Activated naive CD8-positive, alpha-beta T cell treated with anti-CD3 and anti-CD28 coated beads, Interleukin-2, amount 10 ng/mL, durations not matched to agents 7 days and 5 days (primary cell): ENCODE measurements at regions not wholly inside any gene's neighbourhood (a gene's known extent, or its start where the extent isn't known, plus 50 kb on each side); places are given as distances from the start of the nearest gene placed in this dataset.

Experiments
- ATAC-seq: fragments of 150-1000 bp; cut with Tn5 transposase; one replicate; pipeline ENCODE4 v1.10.0; 2021; ENCODE audit warnings: low read depth, moderate library complexity
- POLR2A ChIA-PET: fragments of 350-600 bp; sonication (Branson Sonifier 250); formaldehyde crosslinking; loops from one replicate; lab custom pipeline; 2021; ENCODE audit warnings: antibody characterized with exemption; lab: Charles Lee
- DNase-seq: peaks from one replicate; pipeline ENCODE4 v3.0.0; 2021
- H3K27ac Mint-ChIP-seq: one replicate; pipeline ENCODE4 v1.8.0; 2022; ENCODE audit warnings: mild to moderate bottlenecking, mixed read lengths
- H3K27me3 Mint-ChIP-seq: one replicate; pipeline ENCODE4 v1.8.0; 2022; ENCODE audit warnings: mild to moderate bottlenecking, moderate library complexity, mixed read lengths
- H3K36me3 Mint-ChIP-seq: one replicate; pipeline ENCODE4 v1.8.0; 2021; ENCODE audit warnings: mild to moderate bottlenecking, mixed read lengths
- H3K4me1 Mint-ChIP-seq: one replicate; pipeline ENCODE4 v1.8.0; 2021; ENCODE audit warnings: mixed read lengths
- H3K4me3 Mint-ChIP-seq: one replicate; pipeline ENCODE4 v1.8.0; 2022; ENCODE audit warnings: mild to moderate bottlenecking, moderate library complexity, mixed read lengths
- H3K9me3 Mint-ChIP-seq: one replicate; pipeline ENCODE4 v1.8.0; 2021; ENCODE audit warnings: mixed read lengths

- Mint-ChIP-seq H3K4me1 (no peaks in the 10 kb centered on the region), H3K27me3 (no peaks in the 10 kb centered on the region), H3K4me3 (no peak overlapping the region), H3K27ac (no peak overlapping the region), H3K9me3 (peaks cover 3% of the 10 kb centered on the region), H3K36me3 (no peaks in the 10 kb centered on the region)
- POLR2A ChIA-PET: no interaction called here
- DNase-seq: no peak
- ATAC-seq: no peak
Observed at GRCh38 chr3:166362698-166363097, 525.5 kb upstream of the BCHE start.

- Mint-ChIP-seq H3K4me1 (no peaks in the 10 kb centered on the region), H3K4me3 (no peak overlapping the region), H3K9me3 (peaks cover 3% of the 10 kb centered on the region), H3K27ac (no peak overlapping the region), H3K27me3 (no peaks in the 10 kb centered on the region), H3K36me3 (no peaks in the 10 kb centered on the region)
- POLR2A ChIA-PET: no interaction called here
- DNase-seq (no peak), ATAC-seq (no peak)
Observed at GRCh38 chr3:166360720-166361119, 523.5 kb upstream of the BCHE start.

GRCh38 chr3:166351461-166351860 is 514.2 kb upstream of the BCHE start:
- Mint-ChIP-seq H3K4me3 (no peak overlapping the region), H3K27ac (no peak overlapping the region), H3K27me3 (no peaks in the 10 kb centered on the region), H3K36me3 (no peaks in the 10 kb centered on the region), H3K4me1 (no peaks in the 10 kb centered on the region), H3K9me3 (peaks cover 11% of the 10 kb centered on the region)
- ATAC-seq: no peak
- DNase-seq: no peak
- POLR2A ChIA-PET: no interaction called here

- no peak overlapping the region for H3K27ac Mint-ChIP-seq
- ATAC-seq: no peak
Observed at GRCh38 chr3:166340604-166341266, 503.5 kb upstream of the BCHE start.

GRCh38 chr3:166324401-166324800 is 487.2 kb upstream of the BCHE start:
- POLR2A ChIA-PET: no interaction called here
- ATAC-seq (no peak), DNase-seq (no peak)
- H3K4me3 Mint-ChIP-seq: no peak overlapping the region
- peaks cover 2% of the 10 kb centered on the region for H3K9me3 Mint-ChIP-seq
- no peaks in the 10 kb centered on the region for H3K36me3 Mint-ChIP-seq
- no peaks in the 10 kb centered on the region for H3K4me1 Mint-ChIP-seq
- no peaks in the 10 kb centered on the region for H3K27me3 Mint-ChIP-seq
- H3K27ac Mint-ChIP-seq: no peak overlapping the region

More at GRCh38 chr3:166340604-166341266, 503.5 kb upstream of the BCHE start:
- Mint-ChIP-seq H3K4me3 (no peak overlapping the region), H3K27me3 (no peaks in the 10 kb centered on the region), H3K9me3 (peaks cover 1% of the 10 kb centered on the region), H3K4me1 (no peaks in the 10 kb centered on the region), H3K36me3 (no peaks in the 10 kb centered on the region)
- POLR2A ChIA-PET: no interaction called here
- DNase-seq: no peak

- H3K36me3 Mint-ChIP-seq: no peaks in the 10 kb centered on the region
- POLR2A ChIA-PET: no interaction called here
- no peaks in the 10 kb centered on the region for H3K27me3 Mint-ChIP-seq
- no peaks in the 10 kb centered on the region for H3K9me3 Mint-ChIP-seq
- DNase-seq (no peak), ATAC-seq (no peak)
- no peak overlapping the region for H3K27ac Mint-ChIP-seq
- H3K4me1 Mint-ChIP-seq: no peaks in the 10 kb centered on the region
- H3K4me3 Mint-ChIP-seq: no peak overlapping the region
Observed at GRCh38 chr3:166322391-166322790, 485.2 kb upstream of the BCHE start.

- Mint-ChIP-seq H3K27me3 (no peaks in the 10 kb centered on the region), H3K9me3 (no peaks in the 10 kb centered on the region), H3K36me3 (no peaks in the 10 kb centered on the region), H3K4me3 (no peak overlapping the region), H3K27ac (no peak overlapping the region), H3K4me1 (no peaks in the 10 kb centered on the region)
- DNase-seq (no peak), ATAC-seq (no peak)
- POLR2A ChIA-PET: no interaction called here
Observed at GRCh38 chr3:166307756-166308350, 470.6 kb upstream of the BCHE start.

- Mint-ChIP-seq H3K4me3 (no peak overlapping the region), H3K27ac (no peak overlapping the region), H3K27me3 (no peaks in the 10 kb centered on the region), H3K9me3 (no peaks in the 10 kb centered on the region), H3K4me1 (no peaks in the 10 kb centered on the region), H3K36me3 (no peaks in the 10 kb centered on the region)
- POLR2A ChIA-PET: no interaction called here
- DNase-seq (no peak), ATAC-seq (no peak)
Observed at GRCh38 chr3:166304584-166304983, 467.4 kb upstream of the BCHE start.

GRCh38 chr3:166303681-166304080 is 466.5 kb upstream of the BCHE start:
- POLR2A ChIA-PET: no interaction called here
- Mint-ChIP-seq H3K4me3 (no peak overlapping the region), H3K9me3 (no peaks in the 10 kb centered on the region), H3K36me3 (no peaks in the 10 kb centered on the region), H3K4me1 (no peaks in the 10 kb centered on the region), H3K27ac (no peak overlapping the region), H3K27me3 (no peaks in the 10 kb centered on the region)
- ATAC-seq (no peak), DNase-seq (no peak)

- DNase-seq (no peak), ATAC-seq (no peak)
- H3K4me3 Mint-ChIP-seq: no peak overlapping the region
- H3K27ac Mint-ChIP-seq: no peak overlapping the region
- H3K9me3 Mint-ChIP-seq: no peaks in the 10 kb centered on the region
- POLR2A ChIA-PET: no interaction called here
- no peaks in the 10 kb centered on the region for H3K36me3 Mint-ChIP-seq
- no peaks in the 10 kb centered on the region for H3K4me1 Mint-ChIP-seq
- H3K27me3 Mint-ChIP-seq: no peaks in the 10 kb centered on the region
Observed at GRCh38 chr3:166302331-166302730, 465.1 kb upstream of the BCHE start.

GRCh38 chr3:166296179-166296783 is 459.1 kb upstream of the BCHE start:
- H3K4me1 Mint-ChIP-seq: no peaks in the 10 kb centered on the region
- H3K9me3 Mint-ChIP-seq: peaks cover 2% of the 10 kb centered on the region
- ATAC-seq: no peak
- no peaks in the 10 kb centered on the region for H3K36me3 Mint-ChIP-seq
- no peaks in the 10 kb centered on the region for H3K27me3 Mint-ChIP-seq
- H3K4me3 Mint-ChIP-seq: no peak overlapping the region
- DNase-seq: no peak
- H3K27ac Mint-ChIP-seq: no peak overlapping the region
- POLR2A ChIA-PET: no interaction called here

GRCh38 chr3:166291186-166291955 is 454.1 kb upstream of the BCHE start:
- peaks cover 2% of the 10 kb centered on the region for H3K9me3 Mint-ChIP-seq

GRCh38 chr3:166285001-166285400 is 447.8 kb upstream of the BCHE start:
- no peaks in the 10 kb centered on the region for H3K9me3 Mint-ChIP-seq
- POLR2A ChIA-PET: no interaction called here
- H3K27me3 Mint-ChIP-seq: no peaks in the 10 kb centered on the region
- no peak overlapping the region for H3K27ac Mint-ChIP-seq
- H3K4me1 Mint-ChIP-seq: no peaks in the 10 kb centered on the region
- H3K36me3 Mint-ChIP-seq: no peaks in the 10 kb centered on the region
- no peak for DNase-seq
- H3K4me3 Mint-ChIP-seq: no peak overlapping the region
- no peak for ATAC-seq

More at GRCh38 chr3:166291186-166291955, 454.1 kb upstream of the BCHE start:
- Mint-ChIP-seq H3K27ac (no peak overlapping the region), H3K4me1 (no peaks in the 10 kb centered on the region), H3K4me3 (no peak overlapping the region), H3K27me3 (no peaks in the 10 kb centered on the region), H3K36me3 (no peaks in the 10 kb centered on the region)
- ATAC-seq (no peak), DNase-seq (no peak)
- POLR2A ChIA-PET: no interaction called here
